Endothelial cell of umbilical vein (primary cell): ENCODE measurements at regions not wholly inside any gene's neighbourhood (a gene's known extent, or its start where the extent isn't known, plus 50 kb on each side); places are given as distances from the start of the nearest gene placed in this dataset.

Experiments used
- EZH2 ChIP-seq: IDR thresholded peaks from 2 replicates; pipeline ENCODE4 v1.6.1; 2012; ENCODE audit warnings: borderline replicate concordance, low read depth, mild to moderate bottlenecking, moderate library complexity, low read length, inconsistent platforms; ENCODE audit not compliant: severe bottlenecking
- JUN ChIP-seq: IDR thresholded peaks from 2 replicates; pipeline ENCODE4 v1.6.1; 2011; ENCODE audit warnings: borderline replicate concordance, low read depth; ENCODE audit not compliant: insufficient read length, insufficient read depth
- POLR2A ChIP-seq: IDR thresholded peaks from 2 replicates; pipeline ENCODE4 v1.6.1; 2012; ENCODE audit warnings: low read depth, mild to moderate bottlenecking, control low read depth, low read length
- POLR2AphosphoS5 ChIP-seq: IDR thresholded peaks from 2 replicates; pipeline ENCODE4 v1.6.1; 2012; ENCODE audit warnings: low read depth, mild to moderate bottlenecking, control low read depth, low read length, moderate library complexity; ENCODE audit not compliant: insufficient read depth
- TF ChIP-seq, protein P1 (sequence below), 2 donors: IDR thresholded peaks; 1 replicate in 1 of 2; 2 replicates in 1 of 2; pipeline ENCODE4 v1.5.1; 2011; ENCODE audit warnings: low read length in 2 of 2, mild to moderate bottlenecking in 2 of 2, moderate library complexity in 2 of 2, control low read depth in 1 of 2, inconsistent platforms in 1 of 2, low read depth in 1 of 2; ENCODE audit not compliant: insufficient read depth in 1 of 2; ENCODE audit errors: extremely low read depth in 1 of 2
- TF ChIP-seq, protein P2 (sequence below): IDR thresholded peaks from 2 replicates; pipeline ENCODE4 v1.6.1; 2011; ENCODE audit not compliant: insufficient read depth, insufficient read length

DNA sequence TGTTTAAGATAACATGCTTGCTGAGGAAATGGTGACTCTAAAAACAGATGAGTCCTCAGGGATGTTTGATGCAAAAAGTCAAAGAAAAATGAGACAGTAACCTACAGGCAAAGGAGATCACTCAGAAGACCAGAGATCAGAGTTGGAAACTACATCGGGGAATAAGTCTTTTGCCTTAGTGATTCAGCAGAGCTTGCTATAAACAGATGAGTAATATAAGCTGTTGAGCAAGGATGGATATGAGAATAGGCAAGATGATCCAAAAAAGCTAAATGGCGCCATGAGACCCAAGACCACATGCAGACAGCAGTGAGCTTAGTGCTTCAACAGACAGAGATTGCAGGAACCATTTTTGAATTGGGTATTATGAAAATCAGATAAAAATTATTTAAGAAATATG lies 168.6 kb downstream of the POSTN start:
- TF ChIP-seq POLR2A (no peak), JUN (no peak), POLR2AphosphoS5 (no peak), EZH2 (no peak)
- TF ChIP-seq, protein P1, sequence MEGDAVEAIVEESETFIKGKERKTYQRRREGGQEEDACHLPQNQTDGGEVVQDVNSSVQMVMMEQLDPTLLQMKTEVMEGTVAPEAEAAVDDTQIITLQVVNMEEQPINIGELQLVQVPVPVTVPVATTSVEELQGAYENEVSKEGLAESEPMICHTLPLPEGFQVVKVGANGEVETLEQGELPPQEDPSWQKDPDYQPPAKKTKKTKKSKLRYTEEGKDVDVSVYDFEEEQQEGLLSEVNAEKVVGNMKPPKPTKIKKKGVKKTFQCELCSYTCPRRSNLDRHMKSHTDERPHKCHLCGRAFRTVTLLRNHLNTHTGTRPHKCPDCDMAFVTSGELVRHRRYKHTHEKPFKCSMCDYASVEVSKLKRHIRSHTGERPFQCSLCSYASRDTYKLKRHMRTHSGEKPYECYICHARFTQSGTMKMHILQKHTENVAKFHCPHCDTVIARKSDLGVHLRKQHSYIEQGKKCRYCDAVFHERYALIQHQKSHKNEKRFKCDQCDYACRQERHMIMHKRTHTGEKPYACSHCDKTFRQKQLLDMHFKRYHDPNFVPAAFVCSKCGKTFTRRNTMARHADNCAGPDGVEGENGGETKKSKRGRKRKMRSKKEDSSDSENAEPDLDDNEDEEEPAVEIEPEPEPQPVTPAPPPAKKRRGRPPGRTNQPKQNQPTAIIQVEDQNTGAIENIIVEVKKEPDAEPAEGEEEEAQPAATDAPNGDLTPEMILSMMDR (IDR thresholded peaks at IDR 0.05; ENCODE audit: extremely low read depth in 1 of 2, insufficient read depth in 1 of 2, low read depth in 1 of 2, low read length in 2 of 2) = no peak
- TF ChIP-seq, protein P2, sequence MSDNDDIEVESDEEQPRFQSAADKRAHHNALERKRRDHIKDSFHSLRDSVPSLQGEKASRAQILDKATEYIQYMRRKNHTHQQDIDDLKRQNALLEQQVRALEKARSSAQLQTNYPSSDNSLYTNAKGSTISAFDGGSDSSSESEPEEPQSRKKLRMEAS = no peak
